PC-3 (cell line): ENCODE measurements at regions not wholly inside any gene's neighbourhood (a gene's known extent, or its start where the extent isn't known, plus 50 kb on each side); places are given as distances from the start of the nearest gene placed in this dataset.

ENCODE experiments used
- CTCF ChIP-seq: fragments of 300-600 bp; sonication (generic); conservative IDR thresholded peaks from 2 replicates; pipeline ENCODE4 v1.5.1; 2017; ENCODE audit warnings: antibody characterized with exemption, low read depth, mild to moderate bottlenecking, low read length
- EZH2 ChIP-seq: fragments of 300-600 bp; sonication (generic); IDR thresholded peaks from one replicate; pipeline ENCODE4 v1.6.1; 2017; ENCODE audit warnings: antibody characterized with exemption, mild to moderate bottlenecking, low read length; ENCODE audit not compliant: unreplicated experiment
- EZH2phosphoT487 ChIP-seq: fragments of 300-600 bp; sonication (generic); IDR thresholded peaks from 2 replicates; pipeline ENCODE4 v1.6.1; 2018; ENCODE audit warnings: mild to moderate bottlenecking, antibody characterized with exemption, low read length, borderline replicate concordance

GRCh38 chr5:122517091-122517490 lies 205.1 kb downstream of the SNCAIP start:
- TF ChIP-seq CTCF = no peak
- no peak for TF ChIP-seq EZH2phosphoT487
- no peak for TF ChIP-seq EZH2
